ENCODE measurements at regions not wholly inside any gene's neighbourhood (a gene's known extent, or its start where the extent isn't known, plus 50 kb on each side); places are given as distances from the start of the nearest gene placed in this dataset.

GRCh38 chr9:108554831-108555230 lies 301.0 kb downstream of the ACTL7B start:
- H3K4me2 ChIP-seq (ENCODE audit: control insufficient read depth, extremely low read depth, insufficient read depth, low read depth, low read length), result no peak overlapping the region
- H3K36me3 ChIP-seq (ENCODE audit: control insufficient read depth in 2 of 2, extremely low read depth in 1 of 2, insufficient read depth in 2 of 2, low read length in 2 of 2), result no peaks in the 10 kb centered on the region
- H3K9me3 ChIP-seq (ENCODE audit: control insufficient read depth, low read depth, low read length), result no peaks in the 10 kb centered on the region
- no peak overlapping the region for H3K9ac ChIP-seq (ENCODE audit: control insufficient read depth, extremely low read depth, insufficient read depth, low read length)
- no peaks in the 10 kb centered on the region for H3K27me3 ChIP-seq (ENCODE audit: control insufficient read depth, extremely low read depth, insufficient read depth, low read length)
- H2AFZ ChIP-seq (ENCODE audit: control insufficient read depth, low read length), result no peak overlapping the region
- TF ChIP-seq CTCF (optimal IDR thresholded peaks at IDR 0.05 in 1 of 3, IDR thresholded peaks at IDR 0.05 in 1 of 3, conservative IDR thresholded peaks at IDR 0.05 in 1 of 3; ENCODE audit: extremely low read depth in 1 of 3, insufficient read depth in 2 of 3, low read length in 3 of 3), result no peak
- no peak for TF ChIP-seq EZH2 (IDR thresholded peaks at IDR 0.05; ENCODE audit: low read length)
- no peak overlapping the region for H3K4me3 ChIP-seq (ENCODE audit: control insufficient read depth in 2 of 3, extremely low read depth in 1 of 3, insufficient read depth in 2 of 3, low read depth in 1 of 3, low read length in 3 of 3)
- FAIRE-seq (no peak), DNase-seq (ENCODE audit: low read depth, low spot score) (no peak)
- H3K27ac ChIP-seq (ENCODE audit: control insufficient read depth, insufficient read depth, low read length), result no peak overlapping the region
- dilution Hi-C loops (cut with MboI; ENCODE audit: extremely low pct_ligation_motif_present, low sequenced_read_pairs), result no loop called here
- no peaks in the 10 kb centered on the region for H4K20me1 ChIP-seq (ENCODE audit: control insufficient read depth, extremely low read depth, insufficient read depth, low read length)
- peaks cover 41% of the 10 kb centered on the region for H3K4me1 ChIP-seq (ENCODE audit: control insufficient read depth, extremely low read depth, insufficient read depth, low read length)
- H3K79me2 ChIP-seq (ENCODE audit: control insufficient read depth, insufficient read depth, low read length), result no peaks in the 10 kb centered on the region
- H3K9me1 ChIP-seq (ENCODE audit: control insufficient read depth, extremely low read depth, insufficient read depth, low read length), result no peaks in the 10 kb centered on the region

- peak overlapping the region in 2 of 3 experiments; percentile 6 to 19 for H3K4me3 ChIP-seq (ENCODE audit: control insufficient read depth in 2 of 3, extremely low read depth in 1 of 3, insufficient read depth in 2 of 3, low read depth in 1 of 3, low read length in 3 of 3)
- dilution Hi-C loops (cut with MboI; ENCODE audit: extremely low pct_ligation_motif_present, low sequenced_read_pairs), result no loop called here
- no peaks in the 10 kb centered on the region for H3K36me3 ChIP-seq (ENCODE audit: control insufficient read depth in 2 of 2, extremely low read depth in 1 of 2, insufficient read depth in 2 of 2, low read length in 2 of 2)
- no peak for TF ChIP-seq EZH2 (IDR thresholded peaks at IDR 0.05; ENCODE audit: low read length)
- no peak for TF ChIP-seq CTCF (optimal IDR thresholded peaks at IDR 0.05 in 1 of 3, IDR thresholded peaks at IDR 0.05 in 1 of 3, conservative IDR thresholded peaks at IDR 0.05 in 1 of 3; ENCODE audit: extremely low read depth in 1 of 3, insufficient read depth in 2 of 3, low read length in 3 of 3)
- H3K4me2 ChIP-seq (ENCODE audit: control insufficient read depth, extremely low read depth, insufficient read depth, low read depth, low read length), result peak overlapping the region; percentile 55
- H3K27me3 ChIP-seq (ENCODE audit: control insufficient read depth, extremely low read depth, insufficient read depth, low read length), result no peaks in the 10 kb centered on the region
- no peak overlapping the region for H2AFZ ChIP-seq (ENCODE audit: control insufficient read depth, low read length)
- no peaks in the 10 kb centered on the region for H3K79me2 ChIP-seq (ENCODE audit: control insufficient read depth, insufficient read depth, low read length)
- no peak for FAIRE-seq
- peak overlapping the region; percentile 95 for H3K27ac ChIP-seq (ENCODE audit: control insufficient read depth, insufficient read depth, low read length)
- no peaks in the 10 kb centered on the region for H3K9me1 ChIP-seq (ENCODE audit: control insufficient read depth, extremely low read depth, insufficient read depth, low read length)
- no peaks in the 10 kb centered on the region for H4K20me1 ChIP-seq (ENCODE audit: control insufficient read depth, extremely low read depth, insufficient read depth, low read length)
- peaks cover 54% of the 10 kb centered on the region for H3K4me1 ChIP-seq (ENCODE audit: control insufficient read depth, extremely low read depth, insufficient read depth, low read length)
- H3K9me3 ChIP-seq (ENCODE audit: control insufficient read depth, low read depth, low read length), result no peaks in the 10 kb centered on the region
- peak overlapping the region; percentile 75 for H3K9ac ChIP-seq (ENCODE audit: control insufficient read depth, extremely low read depth, insufficient read depth, low read length)
- DNase-seq (ENCODE audit: low read depth, low spot score), result no peak
Measured at GRCh38 chr9:108553111-108553635, 302.6 kb downstream of the ACTL7B start.

Data from keratinocyte (primary cell).